DMS153 treated with DMSO at 0.1 percent for 48 hours (cell line): ENCODE measurements at regions not wholly inside any gene's neighbourhood (a gene's known extent, or its start where the extent isn't known, plus 50 kb on each side); places are given as distances from the start of the nearest gene placed in this dataset.

Experiments used
- DNase-seq: peaks from one replicate; lab custom pipeline; 2025; ENCODE audit not compliant: unreplicated experiment; lab: John Stamatoyannopoulos, UW

GRCh38 chr12:75908961-75909605 lies 122.5 kb downstream of the PHLDA1 start:
- DNase-seq, result no peak

- DNase-seq, result no peak
These were observed 125.7 kb downstream of the PHLDA1 start for GRCh38 chr12:75905922-75906321.

- DNase-seq, result no peak
These were observed 130.8 kb downstream of the PHLDA1 start for GRCh38 chr12:75900781-75901254.

GRCh38 chr12:75900226-75900625 lies 131.3 kb downstream of the PHLDA1 start:
- DNase-seq, result no peak

- DNase-seq, result no peak
These were observed 136.4 kb downstream of the PHLDA1 start for GRCh38 chr12:75894965-75895754.

GRCh38 chr12:75893765-75894164 lies 137.8 kb downstream of the PHLDA1 start:
- no peak for DNase-seq

- DNase-seq, result no peak
These were observed 138.7 kb downstream of the PHLDA1 start for GRCh38 chr12:75892731-75893408.

- no peak for DNase-seq
These were observed 140.5 kb downstream of the PHLDA1 start for GRCh38 chr12:75891072-75891471.

GRCh38 chr12:75890660-75891059 lies 140.9 kb downstream of the PHLDA1 start:
- DNase-seq, result no peak

- no peak for DNase-seq
These were observed 141.4 kb downstream of the PHLDA1 start for GRCh38 chr12:75890141-75890540.

GRCh38 chr12:75888874-75889613 lies 142.5 kb downstream of the PHLDA1 start:
- no peak for DNase-seq

- DNase-seq, result no peak
These were observed 143.2 kb downstream of the PHLDA1 start for GRCh38 chr12:75888399-75888798.

GRCh38 chr12:75887979-75888378 lies 143.6 kb downstream of the PHLDA1 start:
- no peak for DNase-seq

- DNase-seq, result no peak
These were observed 147.1 kb downstream of the PHLDA1 start for GRCh38 chr12:75884465-75884985.

- DNase-seq, result no peak
These were observed 148.3 kb downstream of the PHLDA1 start for GRCh38 chr12:75883241-75883640.

- no peak for DNase-seq
These were observed 149.2 kb downstream of the PHLDA1 start for GRCh38 chr12:75882421-75882820.

- no peak for DNase-seq
These were observed 149.7 kb downstream of the PHLDA1 start for GRCh38 chr12:75881920-75882319.

GRCh38 chr12:75877763-75878621 lies 153.6 kb downstream of the PHLDA1 start:
- DNase-seq, result no peak

GRCh38 chr12:75876832-75877762 lies 154.5 kb downstream of the PHLDA1 start:
- DNase-seq, result no peak
